ENCODE measurements at regions not wholly inside any gene's neighbourhood (a gene's known extent, or its start where the extent isn't known, plus 50 kb on each side); places are given as distances from the start of the nearest gene placed in this dataset.

DNA sequence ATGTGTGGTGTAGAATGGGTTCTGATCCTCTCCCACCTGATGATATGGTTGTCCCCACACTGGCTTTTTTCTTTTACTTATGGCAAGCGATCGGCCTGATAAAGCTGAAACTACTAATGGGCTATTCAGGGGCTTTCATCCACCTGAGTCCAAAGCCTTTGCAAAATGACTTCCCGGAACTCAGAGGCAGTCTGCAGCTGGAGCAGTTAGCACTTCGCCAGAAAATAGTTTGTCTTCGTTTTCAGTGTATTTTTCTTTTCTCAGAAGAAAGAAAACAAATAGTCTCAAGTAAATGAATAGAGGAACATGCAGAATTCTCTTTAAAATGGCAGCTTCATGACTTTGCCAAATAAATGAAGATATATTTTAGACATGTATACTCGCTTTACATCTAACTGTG, 306.0 kb upstream of the ADAMTS9 start:
- H3K27ac ChIP-seq = no peak overlapping the region
- intact Hi-C loops (cut with DNase I) = no loop called here
- H3K27me3 ChIP-seq = no peaks in the 10 kb centered on the region
- no peaks in the 10 kb centered on the region for H3K9me3 ChIP-seq
- no peaks in the 10 kb centered on the region for H3K36me3 ChIP-seq
- no peak overlapping the region for H3K4me3 ChIP-seq (replicated peaks in 1 of 3)
- WGBS, 2 donors = 90% methylated on average over 6 of the region's 6 CpGs
- TF ChIP-seq, protein P1, sequence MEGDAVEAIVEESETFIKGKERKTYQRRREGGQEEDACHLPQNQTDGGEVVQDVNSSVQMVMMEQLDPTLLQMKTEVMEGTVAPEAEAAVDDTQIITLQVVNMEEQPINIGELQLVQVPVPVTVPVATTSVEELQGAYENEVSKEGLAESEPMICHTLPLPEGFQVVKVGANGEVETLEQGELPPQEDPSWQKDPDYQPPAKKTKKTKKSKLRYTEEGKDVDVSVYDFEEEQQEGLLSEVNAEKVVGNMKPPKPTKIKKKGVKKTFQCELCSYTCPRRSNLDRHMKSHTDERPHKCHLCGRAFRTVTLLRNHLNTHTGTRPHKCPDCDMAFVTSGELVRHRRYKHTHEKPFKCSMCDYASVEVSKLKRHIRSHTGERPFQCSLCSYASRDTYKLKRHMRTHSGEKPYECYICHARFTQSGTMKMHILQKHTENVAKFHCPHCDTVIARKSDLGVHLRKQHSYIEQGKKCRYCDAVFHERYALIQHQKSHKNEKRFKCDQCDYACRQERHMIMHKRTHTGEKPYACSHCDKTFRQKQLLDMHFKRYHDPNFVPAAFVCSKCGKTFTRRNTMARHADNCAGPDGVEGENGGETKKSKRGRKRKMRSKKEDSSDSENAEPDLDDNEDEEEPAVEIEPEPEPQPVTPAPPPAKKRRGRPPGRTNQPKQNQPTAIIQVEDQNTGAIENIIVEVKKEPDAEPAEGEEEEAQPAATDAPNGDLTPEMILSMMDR (IDR thresholded peaks at IDR 0.05) = no peak
- TF ChIP-seq POLR2A (IDR thresholded peaks at IDR 0.05) = no peak
- DNase-seq = no peak
- peaks cover 10 to 16% of the 10 kb centered on the region in 2 donors for H3K4me1 ChIP-seq

DNA sequence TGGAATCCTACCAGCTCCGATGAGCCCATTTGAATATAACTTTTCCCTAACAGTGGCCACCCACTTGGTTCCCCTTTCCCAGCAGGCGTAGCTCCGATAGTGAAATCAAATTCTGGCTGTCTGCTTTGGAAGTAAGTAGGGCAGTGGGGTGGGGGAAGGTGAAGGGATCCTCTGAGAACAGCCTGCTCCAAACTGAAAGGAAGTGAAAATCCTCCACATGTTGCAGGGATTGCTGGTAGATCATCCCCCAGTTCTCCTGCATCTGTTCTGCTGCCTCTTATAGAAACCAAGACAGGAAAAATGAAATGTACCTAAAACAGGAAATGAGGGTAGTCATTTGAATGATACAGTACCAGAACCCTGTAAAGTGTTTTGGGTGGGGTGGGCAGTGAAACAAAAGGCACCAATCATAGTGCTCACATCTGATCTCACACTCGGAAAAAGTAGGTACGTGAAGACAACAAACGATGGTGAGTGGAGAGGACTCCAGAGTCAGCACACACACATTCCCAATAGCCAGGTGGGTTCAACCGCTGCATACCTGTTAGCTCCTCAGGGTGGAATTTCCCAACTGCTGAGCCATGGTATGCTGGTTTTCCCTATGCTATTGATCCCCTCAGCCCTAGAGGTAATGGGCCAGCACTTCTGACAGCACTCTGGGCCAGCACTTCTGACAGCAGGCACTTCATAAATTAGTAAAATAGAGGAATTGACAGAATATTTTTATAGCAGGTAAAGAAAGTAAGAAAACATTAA, 304.9 kb upstream of the ADAMTS9 start:
- Histone ChIP-seq H3K4me3 (replicated peaks in 1 of 3) (no peak overlapping the region), H3K4me1 (peaks cover 10 to 16% of the 10 kb centered on the region in 2 donors), H3K9me3 (no peaks in the 10 kb centered on the region), H3K36me3 (no peaks in the 10 kb centered on the region), H3K27ac (no peak overlapping the region), H3K27me3 (no peaks in the 10 kb centered on the region)
- no peak for TF ChIP-seq POLR2A (IDR thresholded peaks at IDR 0.05)
- TF ChIP-seq, protein P1 (IDR thresholded peaks at IDR 0.05) = no peak
- WGBS, 2 donors = 64 to 81% methylated on average over 7 of the region's 7 CpGs
- DNase-seq = no peak
- intact Hi-C loops (cut with DNase I) = no loop called here

DNA sequence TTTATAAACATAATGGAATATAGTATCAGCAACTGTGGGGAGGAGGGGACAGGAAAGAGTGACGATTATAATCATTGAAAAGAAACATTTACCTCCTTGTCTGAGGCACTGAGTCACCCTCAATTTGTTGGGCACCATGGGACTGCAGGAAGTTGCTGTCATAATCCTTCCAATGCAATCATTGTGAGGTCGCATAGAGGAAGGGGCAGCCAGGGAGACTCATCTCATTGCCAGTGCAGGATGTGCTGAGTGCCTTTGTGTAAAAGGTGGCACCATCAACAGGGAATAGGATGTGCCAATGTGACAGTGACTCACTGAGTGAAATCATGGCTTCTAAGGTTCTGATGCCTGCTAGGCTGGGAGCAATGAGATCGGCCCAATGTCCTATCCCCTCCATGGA, 300.4 kb upstream of the ADAMTS9 start:
- Histone ChIP-seq H3K36me3 (no peaks in the 10 kb centered on the region), H3K4me3 (replicated peaks in 1 of 3) (no peak overlapping the region), H3K27me3 (no peaks in the 10 kb centered on the region), H3K27ac (no peak overlapping the region), H3K9me3 (no peaks in the 10 kb centered on the region), H3K4me1 (no peaks in the 10 kb centered on the region)
- TF ChIP-seq, protein P1 (IDR thresholded peaks at IDR 0.05) = no peak
- TF ChIP-seq POLR2A (IDR thresholded peaks at IDR 0.05) = no peak
- intact Hi-C loops (cut with DNase I) = no loop called here
- WGBS, 2 donors = 60 to 61% methylated on average over 3 of the region's 3 CpGs
- no peak for DNase-seq

DNA sequence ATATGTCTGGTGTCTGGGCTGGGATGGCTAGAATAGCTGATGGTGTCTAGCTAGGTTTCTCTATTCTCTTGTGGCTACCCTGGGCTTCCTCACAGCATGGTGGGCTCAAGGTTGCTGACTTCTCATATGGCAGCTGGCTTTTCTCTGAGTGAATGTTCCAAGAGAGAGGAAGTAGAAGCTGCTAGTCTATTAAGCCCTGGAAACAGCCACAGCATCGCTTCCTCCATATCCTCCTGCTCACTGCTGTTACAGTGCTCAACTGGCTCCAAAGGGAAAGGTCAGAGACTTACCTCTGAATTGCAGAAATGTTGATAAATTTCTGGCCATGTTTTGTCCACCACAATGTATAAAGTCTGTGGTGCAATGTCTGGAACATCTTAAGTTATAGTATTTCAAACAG, 299.9 kb upstream of the ADAMTS9 start:
- H3K36me3 ChIP-seq = no peaks in the 10 kb centered on the region
- DNase-seq = no peak
- H3K27me3 ChIP-seq = no peaks in the 10 kb centered on the region
- TF ChIP-seq POLR2A (IDR thresholded peaks at IDR 0.05) = no peak
- TF ChIP-seq, protein P1 (IDR thresholded peaks at IDR 0.05) = no peak
- no peak overlapping the region for H3K4me3 ChIP-seq (replicated peaks in 1 of 3)
- WGBS, 2 donors = 76 to 95% methylated on average over 1 of the region's 1 CpG
- H3K4me1 ChIP-seq = no peaks in the 10 kb centered on the region
- H3K27ac ChIP-seq = no peak overlapping the region
- H3K9me3 ChIP-seq = no peaks in the 10 kb centered on the region
- intact Hi-C loops (cut with DNase I) = no loop called here

DNA sequence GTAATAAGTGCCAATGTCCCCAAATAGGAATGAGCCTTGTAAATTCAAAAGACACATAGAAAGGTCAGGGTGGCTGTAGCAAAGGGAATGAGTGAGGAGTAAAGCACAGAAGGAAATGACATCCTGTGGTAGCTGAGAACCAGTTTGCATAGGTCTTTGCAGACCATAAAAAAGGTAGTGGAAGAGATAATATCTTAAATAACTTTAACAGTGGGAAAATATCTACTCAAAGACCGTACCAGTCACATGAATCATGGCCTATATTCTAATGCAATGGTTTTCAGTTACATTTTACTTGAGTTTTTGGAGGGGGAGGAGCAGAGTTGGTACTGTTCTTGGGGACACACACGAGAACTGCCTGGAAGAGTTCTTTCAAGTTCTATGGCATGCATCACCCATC, 297.3 kb upstream of the ADAMTS9 start:
- no peak for TF ChIP-seq POLR2A (IDR thresholded peaks at IDR 0.05)
- TF ChIP-seq, protein P1 (IDR thresholded peaks at IDR 0.05) = no peak
- DNase-seq = no peak
- 91 to 93% methylated on average over 2 of the region's 2 CpGs for WGBS, 2 donors
- Histone ChIP-seq H3K9me3 (no peaks in the 10 kb centered on the region), H3K4me1 (no peaks in the 10 kb centered on the region), H3K36me3 (no peaks in the 10 kb centered on the region), H3K4me3 (replicated peaks in 1 of 3) (no peak overlapping the region), H3K27ac (no peak overlapping the region), H3K27me3 (no peaks in the 10 kb centered on the region)
- intact Hi-C loops (cut with DNase I) = no loop called here

All from thyroid gland (tissue), 4 donors.